NOMO-1 (cell line): ENCODE measurements at regions not wholly inside any gene's neighbourhood (a gene's known extent, or its start where the extent isn't known, plus 50 kb on each side); places are given as distances from the start of the nearest gene placed in this dataset.

Source experiments
- DNase-seq, 2 experiments: peaks; one replicate each; lab custom pipeline; 2025; ENCODE audit not compliant: unreplicated experiment in 2 of 2; lab: John Stamatoyannopoulos, UW

- no peak for DNase-seq
These were observed 52.5 kb upstream of the NEDD4L start for GRCh38 chr18:57991552-57991951.

- DNase-seq, result no peak
These were observed 54.5 kb upstream of the NEDD4L start for GRCh38 chr18:57989536-57989935.

GRCh38 chr18:57984490-57985115, 59.4 kb upstream of the NEDD4L start:
- no peak for DNase-seq

GRCh38 chr18:57983965-57984364, 60.1 kb upstream of the NEDD4L start:
- no peak for DNase-seq

- DNase-seq, result no peak
These were observed 60.6 kb upstream of the NEDD4L start for GRCh38 chr18:57983472-57983871.

GRCh38 chr18:57982372-57983021, 61.5 kb upstream of the NEDD4L start:
- peak; percentile 51 to 81 for DNase-seq

- DNase-seq, result no peak
These were observed 62.6 kb upstream of the NEDD4L start for GRCh38 chr18:57981308-57982028.

GRCh38 chr18:57980573-57981307, 63.3 kb upstream of the NEDD4L start:
- DNase-seq, result no peak

GRCh38 chr18:57976230-57976773, 67.7 kb upstream of the NEDD4L start:
- peak in 1 of 2 experiments; percentile 38 for DNase-seq

- DNase-seq, result peak in 1 of 2 experiments; percentile 8
These were observed 68.2 kb upstream of the NEDD4L start for GRCh38 chr18:57975805-57976204.

GRCh38 chr18:57974585-57975265, 69.3 kb upstream of the NEDD4L start:
- no peak for DNase-seq

GRCh38 chr18:57973889-57974288, 70.1 kb upstream of the NEDD4L start:
- no peak for DNase-seq

GRCh38 chr18:57970356-57971095, 73.5 kb upstream of the NEDD4L start:
- peak in 1 of 2 experiments; percentile 20 for DNase-seq

- DNase-seq, result no peak
These were observed 74.2 kb upstream of the NEDD4L start for GRCh38 chr18:57969824-57970223.

- peak in 1 of 2 experiments; percentile 39 for DNase-seq
These were observed 78.8 kb upstream of the NEDD4L start for GRCh38 chr18:57965246-57965645.

GRCh38 chr18:57961876-57962505, 82.0 kb upstream of the NEDD4L start:
- DNase-seq, result no peak

- DNase-seq, result no peak
These were observed 82.6 kb upstream of the NEDD4L start for GRCh38 chr18:57961411-57961810.

GRCh38 chr18:57959278-57959677, 84.7 kb upstream of the NEDD4L start:
- DNase-seq, result peak; percentile 21 to 60

- DNase-seq, result peak in 1 of 2 experiments; percentile 43
These were observed 86.8 kb upstream of the NEDD4L start for GRCh38 chr18:57957210-57957609.
